ENCODE measurements at regions not wholly inside any gene's neighbourhood (a gene's known extent, or its start where the extent isn't known, plus 50 kb on each side); places are given as distances from the start of the nearest gene placed in this dataset.

DNA sequence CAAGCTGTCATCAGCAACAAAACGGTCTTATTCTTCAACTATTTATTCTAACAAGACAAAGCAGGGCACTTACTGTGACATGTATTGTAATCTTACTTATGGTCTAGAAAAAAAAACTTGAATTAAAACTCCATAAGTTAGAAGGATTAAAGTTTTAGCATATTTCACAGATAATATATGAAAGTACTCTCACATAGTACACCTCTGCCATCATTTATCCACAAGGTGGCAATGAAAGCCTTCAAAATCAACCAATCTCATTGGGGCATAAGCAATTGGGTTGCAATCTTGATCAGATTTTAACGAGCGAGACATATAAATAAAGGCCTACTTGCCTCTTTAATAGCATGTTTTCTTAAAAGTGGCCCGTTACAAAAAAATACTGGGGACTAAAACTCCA is 1382.9 kb downstream of the FAM133A start:
- TF ChIP-seq, protein P1, sequence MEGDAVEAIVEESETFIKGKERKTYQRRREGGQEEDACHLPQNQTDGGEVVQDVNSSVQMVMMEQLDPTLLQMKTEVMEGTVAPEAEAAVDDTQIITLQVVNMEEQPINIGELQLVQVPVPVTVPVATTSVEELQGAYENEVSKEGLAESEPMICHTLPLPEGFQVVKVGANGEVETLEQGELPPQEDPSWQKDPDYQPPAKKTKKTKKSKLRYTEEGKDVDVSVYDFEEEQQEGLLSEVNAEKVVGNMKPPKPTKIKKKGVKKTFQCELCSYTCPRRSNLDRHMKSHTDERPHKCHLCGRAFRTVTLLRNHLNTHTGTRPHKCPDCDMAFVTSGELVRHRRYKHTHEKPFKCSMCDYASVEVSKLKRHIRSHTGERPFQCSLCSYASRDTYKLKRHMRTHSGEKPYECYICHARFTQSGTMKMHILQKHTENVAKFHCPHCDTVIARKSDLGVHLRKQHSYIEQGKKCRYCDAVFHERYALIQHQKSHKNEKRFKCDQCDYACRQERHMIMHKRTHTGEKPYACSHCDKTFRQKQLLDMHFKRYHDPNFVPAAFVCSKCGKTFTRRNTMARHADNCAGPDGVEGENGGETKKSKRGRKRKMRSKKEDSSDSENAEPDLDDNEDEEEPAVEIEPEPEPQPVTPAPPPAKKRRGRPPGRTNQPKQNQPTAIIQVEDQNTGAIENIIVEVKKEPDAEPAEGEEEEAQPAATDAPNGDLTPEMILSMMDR (IDR thresholded peaks at IDR 0.05; ENCODE audit: low read length): no peak
- no peak for TF ChIP-seq EZH2 (optimal IDR thresholded peaks at IDR 0.05; ENCODE audit: low read depth, low read length)

Measured in MM.1S (cell line).